ENCODE measurements at regions not wholly inside any gene's neighbourhood (a gene's known extent, or its start where the extent isn't known, plus 50 kb on each side); places are given as distances from the start of the nearest gene placed in this dataset.

DNA sequence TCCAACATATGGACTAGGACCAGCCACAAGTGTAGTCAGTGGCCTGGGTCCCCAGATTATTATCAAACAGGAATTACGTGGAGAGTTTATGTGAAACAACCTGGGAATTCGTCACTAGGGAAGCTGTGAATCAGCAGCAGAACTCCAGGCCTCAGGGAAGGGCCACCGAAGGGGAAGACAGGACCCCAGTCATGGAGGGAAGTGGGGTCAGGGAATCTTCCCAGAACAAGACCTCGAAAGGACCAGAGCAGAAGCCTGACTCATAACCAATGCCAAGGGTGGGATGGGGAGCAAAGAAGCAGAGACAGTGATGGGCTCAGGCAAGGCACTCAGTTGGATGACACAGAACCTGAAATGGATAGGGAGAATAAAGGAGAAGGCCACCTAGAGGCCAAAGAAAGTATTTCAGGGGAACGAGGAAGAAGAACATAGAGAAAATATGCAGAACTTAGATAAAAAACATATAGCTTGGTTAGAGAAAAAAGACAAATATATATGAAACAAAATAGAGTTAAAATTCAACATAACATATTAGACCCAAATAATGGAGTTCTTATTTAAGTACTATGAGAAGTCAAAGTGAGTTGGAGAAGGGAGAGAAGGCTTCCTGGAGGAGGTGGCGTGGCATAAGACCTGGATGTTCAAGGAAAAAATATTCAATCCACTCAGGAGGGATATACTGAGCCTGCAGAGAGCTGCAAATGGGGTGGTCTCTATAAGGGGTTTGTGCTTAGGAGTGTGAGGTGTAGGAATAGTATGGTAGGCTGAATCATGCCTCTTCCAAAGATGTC, 66.7 kb upstream of the CAST start:
- ATAC-seq: no peak

DNA sequence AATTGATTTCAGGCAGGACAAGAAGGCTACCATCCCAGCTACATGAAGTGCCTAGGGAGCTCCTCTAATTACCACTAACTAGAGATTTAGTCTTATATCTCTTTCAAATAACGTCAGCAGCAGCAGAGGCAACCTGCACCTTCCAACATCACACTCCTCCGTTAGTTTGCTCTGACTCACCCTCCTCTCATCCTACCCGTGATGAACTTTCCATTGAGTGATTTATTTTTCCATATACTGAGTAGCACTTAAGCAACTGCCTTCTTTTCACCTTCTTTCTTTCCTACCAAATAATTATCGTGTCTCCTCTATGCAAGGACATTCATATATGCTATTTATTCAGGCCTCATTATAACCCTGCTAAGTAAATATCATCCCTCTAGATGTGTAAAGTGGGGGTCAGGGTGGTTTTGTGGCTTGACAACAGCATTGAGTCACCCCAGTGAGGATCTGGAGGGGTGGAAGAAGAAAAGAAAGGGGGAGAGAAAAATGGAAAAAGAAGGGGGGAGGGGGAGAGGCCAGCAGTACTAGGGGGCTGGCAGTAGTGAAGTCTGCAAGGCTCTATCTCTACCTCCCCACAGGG, 64.6 kb upstream of the CAST start:
- ATAC-seq: no peak

DNA sequence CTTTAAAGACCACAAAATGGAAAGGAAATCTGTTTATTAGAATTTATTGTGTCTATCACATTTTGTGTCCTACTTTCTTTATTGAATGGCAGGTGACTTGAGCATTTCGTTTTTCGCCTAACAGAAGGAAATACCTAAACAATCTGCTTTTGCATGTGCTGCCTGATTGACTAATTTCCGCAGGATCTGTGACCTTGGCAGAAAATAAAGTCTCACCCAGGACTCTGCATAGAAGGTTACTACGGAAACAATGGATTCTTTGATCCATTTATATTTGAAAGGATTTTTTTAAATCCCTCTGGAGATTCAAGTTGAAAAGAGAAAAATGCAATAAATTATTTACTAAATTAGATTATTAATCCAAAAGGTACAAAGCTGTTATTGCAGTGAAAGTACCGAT, 61.0 kb upstream of the CAST start:
- no peak for ATAC-seq

DNA sequence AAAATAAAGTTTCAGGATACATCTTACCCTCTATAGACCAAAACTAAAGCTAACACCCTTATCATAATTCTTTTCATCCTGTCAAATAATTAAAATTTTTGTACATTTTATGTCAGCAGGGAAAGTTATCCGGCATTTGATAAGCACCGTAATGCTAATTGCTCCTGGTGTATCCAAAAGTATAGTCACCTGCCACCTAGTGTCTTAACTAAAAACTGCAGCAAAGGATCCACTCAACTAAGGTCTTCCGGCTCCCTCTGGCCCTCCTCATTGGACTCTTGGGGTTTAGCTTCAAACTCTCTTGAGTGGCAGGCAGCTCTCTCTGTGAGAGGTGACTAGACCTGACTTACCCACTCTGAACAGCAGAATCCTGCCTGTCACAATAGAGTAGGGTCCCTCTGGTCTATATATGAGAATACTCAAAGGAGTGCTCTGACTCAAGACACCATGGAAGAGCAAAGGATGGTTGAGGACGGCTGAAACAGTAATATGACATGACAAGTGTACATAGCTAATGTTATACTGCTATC, 60.4 kb upstream of the CAST start:
- ATAC-seq: peak; percentile 74

DNA sequence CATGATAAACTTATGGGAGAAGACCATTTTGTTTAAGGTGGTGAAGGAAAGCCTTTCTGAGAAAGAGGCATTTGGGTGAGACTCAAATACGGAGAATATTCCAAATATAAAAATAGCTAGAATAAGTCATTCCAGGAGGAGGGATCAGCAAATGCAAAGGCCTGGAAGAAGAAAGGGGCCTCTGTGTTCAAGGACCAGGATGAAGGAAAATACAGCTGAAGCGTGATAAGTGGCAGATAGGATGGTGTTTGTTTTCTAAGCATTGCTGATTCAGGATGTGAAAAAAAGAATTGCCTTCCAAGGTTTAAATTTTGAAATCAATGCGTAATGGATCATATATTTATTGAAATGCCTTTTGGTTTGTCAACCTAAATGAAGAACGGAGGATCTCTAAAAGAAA, 59.4 kb upstream of the CAST start:
- ATAC-seq: no peak

DNA sequence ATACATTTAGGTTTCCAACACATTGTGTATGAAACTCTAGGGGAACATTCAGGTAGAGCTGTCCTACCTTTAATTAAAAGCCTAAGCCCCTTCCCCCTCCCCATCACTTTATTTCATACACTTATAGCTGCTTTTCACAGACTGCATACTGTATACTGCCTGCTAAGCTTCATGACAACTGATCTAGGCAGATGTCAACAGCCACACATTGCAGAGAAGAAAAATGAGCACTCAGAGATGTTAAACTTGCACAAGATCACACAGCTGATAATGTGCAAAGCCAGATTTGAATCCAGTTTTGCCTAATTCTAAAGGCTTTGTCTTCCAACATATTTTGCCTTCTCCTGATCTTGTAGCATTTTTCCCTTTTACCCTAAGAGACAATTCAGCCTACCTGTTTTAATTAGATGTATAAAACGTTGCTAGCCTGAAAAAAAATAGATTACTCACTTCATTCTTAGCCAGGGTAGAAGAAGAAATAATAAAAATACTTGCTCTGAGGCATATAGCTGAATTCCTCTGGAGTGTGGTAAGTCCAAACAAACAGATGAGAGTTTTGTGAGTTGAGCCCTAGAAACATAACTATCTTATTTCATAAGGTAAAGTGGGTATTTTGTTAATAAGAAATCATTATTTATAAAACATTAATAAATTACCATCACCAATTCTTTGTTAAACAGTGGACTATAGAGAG, 56.9 kb upstream of the CAST start:
- ATAC-seq: no peak

DNA sequence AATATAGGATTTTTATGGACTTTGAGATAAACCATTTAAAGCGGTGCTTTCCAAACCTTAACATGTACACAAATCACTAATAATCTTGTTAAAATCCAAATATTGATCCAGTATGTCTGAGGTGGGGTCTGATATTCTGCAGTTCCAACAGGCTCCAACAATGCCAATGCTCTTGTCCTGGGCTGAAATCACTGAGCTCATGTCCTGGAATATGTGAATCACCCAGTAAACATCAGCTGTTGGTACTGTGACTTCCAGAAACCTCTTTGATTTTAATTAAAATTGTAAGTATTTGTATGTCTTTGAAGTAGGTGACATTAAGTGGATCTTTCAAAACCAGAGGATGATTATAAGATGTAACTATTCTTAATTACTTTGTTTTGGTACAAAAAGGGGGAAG, 52.8 kb upstream of the CAST start:
- ATAC-seq: no peak

DNA sequence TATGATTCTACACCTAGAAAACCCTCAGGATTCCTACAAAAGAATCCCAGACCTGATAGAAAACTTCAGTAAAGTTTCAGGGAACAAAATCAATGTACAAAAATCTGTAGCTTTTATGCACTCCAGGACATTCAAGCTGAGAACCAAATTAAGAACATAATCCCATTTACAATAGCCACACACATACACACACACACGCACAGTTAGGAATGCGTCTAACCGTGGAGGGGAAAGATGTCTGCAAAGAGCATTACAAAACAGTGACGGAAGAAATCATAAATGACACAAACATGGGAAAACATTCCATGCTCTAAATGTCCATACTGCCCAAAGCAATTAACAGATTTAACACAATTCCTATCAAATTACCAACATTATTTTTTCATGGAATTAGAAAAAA, 51.4 kb upstream of the CAST start:
- ATAC-seq: no peak

DNA sequence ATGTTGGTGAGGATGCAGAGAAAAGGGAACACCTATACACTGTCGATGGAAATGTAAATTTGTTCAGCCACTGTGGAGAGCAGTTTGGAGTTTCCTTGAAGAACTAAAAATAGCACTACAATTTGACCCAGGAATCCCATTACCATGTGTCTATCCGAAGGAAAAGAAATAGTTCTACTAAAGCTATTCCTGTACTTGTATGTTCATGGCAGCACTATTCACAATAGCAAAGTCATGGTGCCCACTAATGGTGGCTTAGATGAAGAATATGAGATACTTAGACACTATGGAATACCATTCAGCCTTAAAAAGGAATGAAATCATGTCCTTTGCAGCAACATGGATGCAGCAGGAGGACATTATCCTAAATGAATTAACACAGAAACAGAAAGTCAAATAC, 50.2 kb upstream of the CAST start:
- no peak for ATAC-seq

Data from esophagus mucosa (tissue), 1 donor.